Liver (tissue), 7 donors: ENCODE measurements at regions not wholly inside any gene's neighbourhood (a gene's known extent, or its start where the extent isn't known, plus 50 kb on each side); places are given as distances from the start of the nearest gene placed in this dataset.

Experiments
- DNase-seq: peaks from one replicate; pipeline ENCODE4 v3.0.0-alpha.2; 2017; ENCODE audit warnings: low spot score
- H3K27ac ChIP-seq, 2 donors: one replicate each; pipeline ENCODE4 v1.7.0; 2013; ENCODE audit warnings: inconsistent platforms in 2 of 2, low read length in 2 of 2, control low read depth in 1 of 2, low read depth in 1 of 2, mild to moderate bottlenecking in 1 of 2
- H3K27me3 ChIP-seq, 4 donors: one replicate each; pipeline versions ENCODE4 v1.6.1 to v1.7.0; 2013; ENCODE audit warnings: low read length in 3 of 4, inconsistent platforms in 1 of 4, mild to moderate bottlenecking in 1 of 4, moderate library complexity in 1 of 4; ENCODE audit not compliant: control insufficient read depth in 4 of 4, insufficient read depth in 4 of 4
- H3K36me3 ChIP-seq, 4 donors: one replicate each; pipeline versions ENCODE4 v1.6.1 to v1.7.0; 2013; ENCODE audit warnings: low read length in 3 of 4, mild to moderate bottlenecking in 3 of 4, low read depth in 1 of 4, moderate library complexity in 1 of 4; ENCODE audit not compliant: control insufficient read depth in 4 of 4, insufficient read depth in 3 of 4
- H3K4me1 ChIP-seq, 4 donors: one replicate each; pipeline versions ENCODE4 v1.6.1 to v1.7.0; 2013; ENCODE audit warnings: low read length in 3 of 4, mild to moderate bottlenecking in 3 of 4, moderate library complexity in 1 of 4; ENCODE audit not compliant: control insufficient read depth in 4 of 4, insufficient read depth in 4 of 4
- H3K4me3 ChIP-seq, 3 donors: one replicate each; pipeline versions ENCODE4 v1.6.1 to v1.7.0; 2013; ENCODE audit warnings: low read length in 3 of 3, control low read depth in 1 of 3, low read depth in 1 of 3, mild to moderate bottlenecking in 1 of 3
- H3K9ac ChIP-seq, 2 donors: one replicate each; pipeline ENCODE4 v1.7.0; 2013; ENCODE audit warnings: low read length in 2 of 2, mild to moderate bottlenecking in 2 of 2, moderate library complexity in 2 of 2, control low read depth in 1 of 2, low read depth in 1 of 2
- H3K9me3 ChIP-seq, 4 donors: one replicate each; pipeline versions ENCODE4 v1.6.1 to v1.7.0; 2013; ENCODE audit warnings: low read length in 3 of 4; ENCODE audit not compliant: control insufficient read depth in 4 of 4
- EGR1 ChIP-seq, 2 donors: IDR thresholded peaks; 2 replicates each; pipeline ENCODE4 v1.6.1; 2016 to 2018; ENCODE audit warnings: antibody characterized with exemption in 2 of 2, low read depth in 2 of 2
- FOXA1 ChIP-seq: IDR thresholded peaks from 2 replicates; pipeline ENCODE4 v1.6.1; 2016; ENCODE audit warnings: antibody characterized with exemption
- FOXA2 ChIP-seq: IDR thresholded peaks from 2 replicates; pipeline ENCODE4 v1.6.1; 2016; ENCODE audit warnings: antibody characterized with exemption
- GABPA ChIP-seq, 2 donors: IDR thresholded peaks in 1 of 2; conservative IDR thresholded peaks in 1 of 2; 2 replicates each; pipeline ENCODE4 v1.6.1; 2016; ENCODE audit warnings: antibody characterized with exemption in 2 of 2, mild to moderate bottlenecking in 1 of 2, moderate library complexity in 1 of 2
- HNF4A ChIP-seq, 2 donors: conservative IDR thresholded peaks; 2 replicates each; pipeline ENCODE4 v1.6.1; 2016; ENCODE audit warnings: antibody characterized with exemption in 2 of 2, mild to moderate bottlenecking in 2 of 2
- HNF4G ChIP-seq: IDR thresholded peaks from 2 replicates; pipeline ENCODE4 v1.6.1; 2016; ENCODE audit warnings: antibody characterized with exemption
- JUND ChIP-seq, 2 donors: IDR thresholded peaks; 2 replicates each; pipeline ENCODE4 v1.6.1; 2016; ENCODE audit warnings: antibody characterized with exemption in 2 of 2
- NR2F2 ChIP-seq: IDR thresholded peaks from 2 replicates; pipeline ENCODE4 v1.6.1; 2016; ENCODE audit warnings: antibody characterized with exemption
- RAD21 ChIP-seq, 2 donors: IDR thresholded peaks; 2 replicates each; pipeline ENCODE4 v1.6.1; 2016; ENCODE audit warnings: antibody characterized with exemption in 2 of 2, mild to moderate bottlenecking in 2 of 2
- RXRA ChIP-seq, 2 donors: IDR thresholded peaks; 2 replicates each; pipeline ENCODE4 v1.6.1; 2017 to 2018; ENCODE audit warnings: antibody characterized with exemption in 2 of 2, mild to moderate bottlenecking in 1 of 2
- SP1 ChIP-seq: IDR thresholded peaks from 2 replicates; pipeline ENCODE4 v1.6.1; 2018; ENCODE audit warnings: antibody characterized with exemption, mild to moderate bottlenecking
- TAF1 ChIP-seq: conservative IDR thresholded peaks from 2 replicates; pipeline ENCODE4 v1.6.1; 2016; ENCODE audit warnings: antibody characterized with exemption, mild to moderate bottlenecking
- YY1 ChIP-seq: IDR thresholded peaks from 2 replicates; pipeline ENCODE4 v1.6.1; 2016; ENCODE audit warnings: antibody characterized with exemption, mild to moderate bottlenecking
- WGBS: extraction: QIAGEN DNeasy Blood & Tissue Kit; methylation state at CpG from one replicate; pipeline ENCODE4 v1.1.7; 2013; 5-methylcytosine and 5-hydroxymethylcytosine counted together
- TF ChIP-seq, protein P1 (sequence below): IDR thresholded peaks from 2 replicates; pipeline ENCODE4 v1.6.1; 2016; ENCODE audit warnings: antibody characterized with exemption
- TF ChIP-seq, protein P2 (sequence below): IDR thresholded peaks from 2 replicates; pipeline ENCODE4 v1.6.1; 2016; ENCODE audit warnings: antibody characterized with exemption
- TF ChIP-seq, protein P3 (sequence below): IDR thresholded peaks from 2 replicates; pipeline ENCODE4 v1.6.1; 2016; ENCODE audit warnings: antibody characterized with exemption, mild to moderate bottlenecking
- TF ChIP-seq, protein P4 (sequence below): IDR thresholded peaks from 2 replicates; pipeline ENCODE4 v1.6.1; 2016; ENCODE audit warnings: antibody characterized with exemption
- donor health status: healthy.
- donor health status: healthy.
- donor health status: healthy.
- donor health status: healthy.

DNA sequence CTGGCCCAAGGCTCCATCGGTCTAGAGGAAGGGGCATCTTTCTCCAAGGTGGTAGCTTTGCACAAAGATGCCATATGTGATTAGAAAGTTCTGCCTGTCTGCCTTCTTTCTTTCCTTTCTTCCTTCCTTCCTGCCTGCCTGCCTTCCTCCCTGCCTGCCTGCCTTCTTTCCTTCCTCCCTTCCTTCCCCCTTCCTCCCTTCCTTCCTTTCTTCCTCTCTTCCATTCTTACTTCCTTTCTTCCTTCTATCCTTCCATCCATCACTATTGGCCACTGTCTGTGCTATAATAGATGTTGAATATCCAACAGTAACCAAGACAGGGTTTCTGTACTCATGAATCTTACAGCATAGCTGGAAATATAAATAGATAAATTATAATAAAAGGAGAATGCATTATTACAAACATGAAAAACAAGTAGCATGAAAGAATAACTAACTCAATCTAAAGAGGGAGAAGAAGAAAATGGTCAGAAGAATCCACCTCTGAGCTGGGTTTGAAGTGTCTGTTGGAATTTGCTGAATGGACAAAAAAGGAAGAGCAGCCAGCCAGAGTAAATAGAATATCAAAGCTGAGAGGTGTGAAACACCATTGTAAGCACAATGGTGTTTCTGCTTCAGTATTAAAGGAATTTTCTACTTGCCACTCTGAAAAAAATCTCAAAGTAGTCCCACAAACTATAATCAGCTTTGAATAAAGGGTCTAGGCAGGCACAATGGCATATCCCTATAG lies 250.6 kb upstream of the NR5A2 start:
- Histone ChIP-seq H3K9ac (no peak overlapping the region), H3K9me3 (no peaks in the 10 kb centered on the region)

DNA sequence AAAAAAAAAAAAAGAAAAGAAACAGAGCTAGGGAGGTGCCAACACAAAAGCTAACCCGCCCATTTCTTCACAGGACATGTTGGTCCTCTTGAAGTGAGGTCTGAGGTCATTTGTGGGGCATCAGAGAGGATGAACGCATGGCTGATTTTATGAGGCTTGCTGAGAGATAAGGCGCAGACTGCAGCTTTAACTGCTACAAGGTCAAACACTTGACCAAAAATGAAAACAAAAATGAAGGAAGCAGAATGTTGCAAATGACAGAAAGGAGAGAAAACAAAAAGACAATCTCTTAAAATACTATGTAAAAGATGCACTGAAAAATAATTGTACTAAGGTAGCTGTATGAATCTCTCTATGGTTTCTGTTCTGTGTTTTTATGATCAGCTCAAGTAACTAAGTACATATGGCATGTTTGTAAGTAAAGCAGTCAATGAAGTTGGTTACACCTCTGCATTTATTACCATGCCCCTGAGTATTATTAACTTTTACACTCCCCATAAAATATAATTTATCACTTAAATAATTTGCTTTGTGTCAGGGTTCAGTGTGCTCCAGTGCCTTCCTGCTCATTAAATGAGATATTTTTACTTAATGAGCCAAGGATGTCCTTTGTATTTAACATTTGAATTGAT lies 249.1 kb upstream of the NR5A2 start:
- Histone ChIP-seq H3K27me3 (no peaks in the 10 kb centered on the region), H3K9me3 (no peaks in the 10 kb centered on the region), H3K9ac (no peak overlapping the region), H3K4me3 (no peak overlapping the region), H3K27ac (no peak overlapping the region), H3K4me1 (no peaks in the 10 kb centered on the region), H3K36me3 (no peaks in the 10 kb centered on the region)
- WGBS: 68% methylated on average over 3 of the region's 3 CpGs
- DNase-seq: no peak
- TF ChIP-seq RAD21 (IDR thresholded peaks at IDR 0.05) (no peak), SP1 (no peak), NR2F2 (no peak), RXRA (IDR thresholded peaks at IDR 0.05) (no peak), YY1 (no peak)
- TF ChIP-seq, protein P1, sequence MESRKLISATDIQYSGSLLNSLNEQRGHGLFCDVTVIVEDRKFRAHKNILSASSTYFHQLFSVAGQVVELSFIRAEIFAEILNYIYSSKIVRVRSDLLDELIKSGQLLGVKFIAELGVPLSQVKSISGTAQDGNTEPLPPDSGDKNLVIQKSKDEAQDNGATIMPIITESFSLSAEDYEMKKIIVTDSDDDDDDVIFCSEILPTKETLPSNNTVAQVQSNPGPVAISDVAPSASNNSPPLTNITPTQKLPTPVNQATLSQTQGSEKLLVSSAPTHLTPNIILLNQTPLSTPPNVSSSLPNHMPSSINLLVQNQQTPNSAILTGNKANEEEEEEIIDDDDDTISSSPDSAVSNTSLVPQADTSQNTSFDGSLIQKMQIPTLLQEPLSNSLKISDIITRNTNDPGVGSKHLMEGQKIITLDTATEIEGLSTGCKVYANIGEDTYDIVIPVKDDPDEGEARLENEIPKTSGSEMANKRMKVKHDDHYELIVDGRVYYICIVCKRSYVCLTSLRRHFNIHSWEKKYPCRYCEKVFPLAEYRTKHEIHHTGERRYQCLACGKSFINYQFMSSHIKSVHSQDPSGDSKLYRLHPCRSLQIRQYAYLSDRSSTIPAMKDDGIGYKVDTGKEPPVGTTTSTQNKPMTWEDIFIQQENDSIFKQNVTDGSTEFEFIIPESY: no peak
- TF ChIP-seq, protein P2, sequence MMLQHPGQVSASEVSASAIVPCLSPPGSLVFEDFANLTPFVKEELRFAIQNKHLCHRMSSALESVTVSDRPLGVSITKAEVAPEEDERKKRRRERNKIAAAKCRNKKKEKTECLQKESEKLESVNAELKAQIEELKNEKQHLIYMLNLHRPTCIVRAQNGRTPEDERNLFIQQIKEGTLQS: no peak

More for the DNA sequence above, 250.6 kb upstream of the NR5A2 start:
- H3K27me3 ChIP-seq: no peaks in the 10 kb centered on the region
- no peak for TF ChIP-seq FOXA1
- no peak for TF ChIP-seq SP1
- TF ChIP-seq RAD21 (IDR thresholded peaks at IDR 0.05): no peak
- no peak for TF ChIP-seq RXRA (IDR thresholded peaks at IDR 0.05)
- TF ChIP-seq, protein P2: no peak
- no peak for TF ChIP-seq GABPA (IDR thresholded peaks at IDR 0.05 in 1 of 2, conservative IDR thresholded peaks at IDR 0.05 in 1 of 2)
- no peak for TF ChIP-seq YY1
- TF ChIP-seq, protein P1: no peak
- TF ChIP-seq, protein P3, sequence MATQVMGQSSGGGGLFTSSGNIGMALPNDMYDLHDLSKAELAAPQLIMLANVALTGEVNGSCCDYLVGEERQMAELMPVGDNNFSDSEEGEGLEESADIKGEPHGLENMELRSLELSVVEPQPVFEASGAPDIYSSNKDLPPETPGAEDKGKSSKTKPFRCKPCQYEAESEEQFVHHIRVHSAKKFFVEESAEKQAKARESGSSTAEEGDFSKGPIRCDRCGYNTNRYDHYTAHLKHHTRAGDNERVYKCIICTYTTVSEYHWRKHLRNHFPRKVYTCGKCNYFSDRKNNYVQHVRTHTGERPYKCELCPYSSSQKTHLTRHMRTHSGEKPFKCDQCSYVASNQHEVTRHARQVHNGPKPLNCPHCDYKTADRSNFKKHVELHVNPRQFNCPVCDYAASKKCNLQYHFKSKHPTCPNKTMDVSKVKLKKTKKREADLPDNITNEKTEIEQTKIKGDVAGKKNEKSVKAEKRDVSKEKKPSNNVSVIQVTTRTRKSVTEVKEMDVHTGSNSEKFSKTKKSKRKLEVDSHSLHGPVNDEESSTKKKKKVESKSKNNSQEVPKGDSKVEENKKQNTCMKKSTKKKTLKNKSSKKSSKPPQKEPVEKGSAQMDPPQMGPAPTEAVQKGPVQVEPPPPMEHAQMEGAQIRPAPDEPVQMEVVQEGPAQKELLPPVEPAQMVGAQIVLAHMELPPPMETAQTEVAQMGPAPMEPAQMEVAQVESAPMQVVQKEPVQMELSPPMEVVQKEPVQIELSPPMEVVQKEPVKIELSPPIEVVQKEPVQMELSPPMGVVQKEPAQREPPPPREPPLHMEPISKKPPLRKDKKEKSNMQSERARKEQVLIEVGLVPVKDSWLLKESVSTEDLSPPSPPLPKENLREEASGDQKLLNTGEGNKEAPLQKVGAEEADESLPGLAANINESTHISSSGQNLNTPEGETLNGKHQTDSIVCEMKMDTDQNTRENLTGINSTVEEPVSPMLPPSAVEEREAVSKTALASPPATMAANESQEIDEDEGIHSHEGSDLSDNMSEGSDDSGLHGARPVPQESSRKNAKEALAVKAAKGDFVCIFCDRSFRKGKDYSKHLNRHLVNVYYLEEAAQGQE: no peak
- no peak for TF ChIP-seq HNF4A (conservative IDR thresholded peaks at IDR 0.05)
- no peak for TF ChIP-seq JUND (IDR thresholded peaks at IDR 0.05)
- no peak for TF ChIP-seq TAF1
- TF ChIP-seq HNF4G: no peak
- no peak for TF ChIP-seq FOXA2
- no peak for TF ChIP-seq EGR1 (IDR thresholded peaks at IDR 0.05; ENCODE audit: low read depth in 2 of 2)
- TF ChIP-seq, protein P4, sequence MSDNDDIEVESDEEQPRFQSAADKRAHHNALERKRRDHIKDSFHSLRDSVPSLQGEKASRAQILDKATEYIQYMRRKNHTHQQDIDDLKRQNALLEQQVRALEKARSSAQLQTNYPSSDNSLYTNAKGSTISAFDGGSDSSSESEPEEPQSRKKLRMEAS: no peak
- no peaks in the 10 kb centered on the region for H3K4me1 ChIP-seq
- 94% methylated on average over 1 of the region's 1 CpG for WGBS
- DNase-seq: no peak
- no peak overlapping the region for H3K27ac ChIP-seq
- no peak overlapping the region for H3K4me3 ChIP-seq
- H3K36me3 ChIP-seq: no peaks in the 10 kb centered on the region
